Mucosa of stomach (tissue), 1 donor: ENCODE measurements at regions not wholly inside any gene's neighbourhood (a gene's known extent, or its start where the extent isn't known, plus 50 kb on each side); places are given as distances from the start of the nearest gene placed in this dataset.

Source experiments
- H3K27me3 ChIP-seq: one replicate; pipeline ENCODE4 v1.7.0; 2013; ENCODE audit warnings: mild to moderate bottlenecking, low read length; ENCODE audit not compliant: control insufficient read depth, insufficient read depth
- H3K36me3 ChIP-seq: one replicate; pipeline ENCODE4 v1.7.0; 2013; ENCODE audit warnings: low read length; ENCODE audit not compliant: control insufficient read depth, insufficient read depth
- H3K4me1 ChIP-seq: one replicate; pipeline ENCODE4 v1.7.0; 2013; ENCODE audit warnings: mild to moderate bottlenecking, low read length; ENCODE audit not compliant: control insufficient read depth, insufficient read depth
- H3K4me3 ChIP-seq: one replicate; pipeline ENCODE4 v1.7.0; 2013; ENCODE audit warnings: low read length
- H3K9ac ChIP-seq: one replicate; pipeline ENCODE4 v1.7.0; 2013; ENCODE audit warnings: mild to moderate bottlenecking, low read length, moderate library complexity
- H3K9me3 ChIP-seq: one replicate; pipeline ENCODE4 v1.7.0; 2013; ENCODE audit warnings: mild to moderate bottlenecking, low read length, moderate library complexity; ENCODE audit not compliant: control insufficient read depth
- donor health status: Pancreatic carcinoma.

- Histone ChIP-seq H3K9ac (no peak overlapping the region), H3K4me1 (no peaks in the 10 kb centered on the region), H3K9me3 (no peaks in the 10 kb centered on the region), H3K36me3 (no peaks in the 10 kb centered on the region), H3K4me3 (no peak overlapping the region), H3K27me3 (peaks cover 18% of the 10 kb centered on the region)
These were observed 1251.9 kb downstream of the BRD1 start for GRCh38 chr22:48575618-48576332.

GRCh38 chr22:48574776-48575617, 1252.7 kb downstream of the BRD1 start:
- Histone ChIP-seq H3K4me3 (no peak overlapping the region), H3K4me1 (no peaks in the 10 kb centered on the region), H3K27me3 (peaks cover 18% of the 10 kb centered on the region), H3K36me3 (no peaks in the 10 kb centered on the region), H3K9ac (no peak overlapping the region), H3K9me3 (no peaks in the 10 kb centered on the region)

GRCh38 chr22:48573766-48574165, 1253.9 kb downstream of the BRD1 start:
- no peaks in the 10 kb centered on the region for H3K9me3 ChIP-seq
- H3K36me3 ChIP-seq, result no peaks in the 10 kb centered on the region
- H3K9ac ChIP-seq, result no peak overlapping the region
- H3K4me3 ChIP-seq, result no peak overlapping the region
- H3K4me1 ChIP-seq, result no peaks in the 10 kb centered on the region
- H3K27me3 ChIP-seq, result peaks cover 18% of the 10 kb centered on the region

- H3K36me3 ChIP-seq, result no peaks in the 10 kb centered on the region
- H3K27me3 ChIP-seq, result peaks cover 18% of the 10 kb centered on the region
- no peaks in the 10 kb centered on the region for H3K9me3 ChIP-seq
- H3K4me1 ChIP-seq, result no peaks in the 10 kb centered on the region
- no peak overlapping the region for H3K4me3 ChIP-seq
- no peak overlapping the region for H3K9ac ChIP-seq
These were observed 1254.7 kb downstream of the BRD1 start for GRCh38 chr22:48572951-48573350.

GRCh38 chr22:48570912-48571311, 1256.8 kb downstream of the BRD1 start:
- Histone ChIP-seq H3K4me1 (no peaks in the 10 kb centered on the region), H3K36me3 (no peaks in the 10 kb centered on the region), H3K9ac (no peak overlapping the region), H3K9me3 (no peaks in the 10 kb centered on the region), H3K4me3 (no peak overlapping the region), H3K27me3 (peaks cover 12% of the 10 kb centered on the region)

GRCh38 chr22:48569476-48570233, 1258.0 kb downstream of the BRD1 start:
- no peaks in the 10 kb centered on the region for H3K9me3 ChIP-seq
- H3K4me3 ChIP-seq, result no peak overlapping the region
- peaks cover 8% of the 10 kb centered on the region for H3K27me3 ChIP-seq
- H3K4me1 ChIP-seq, result no peaks in the 10 kb centered on the region
- no peak overlapping the region for H3K9ac ChIP-seq
- H3K36me3 ChIP-seq, result no peaks in the 10 kb centered on the region

GRCh38 chr22:48568736-48569330, 1258.8 kb downstream of the BRD1 start:
- H3K4me1 ChIP-seq, result no peaks in the 10 kb centered on the region
- H3K27me3 ChIP-seq, result peaks cover 2% of the 10 kb centered on the region
- no peaks in the 10 kb centered on the region for H3K36me3 ChIP-seq
- no peaks in the 10 kb centered on the region for H3K9me3 ChIP-seq
- no peak overlapping the region for H3K4me3 ChIP-seq
- H3K9ac ChIP-seq, result no peak overlapping the region

GRCh38 chr22:48567213-48567975, 1260.3 kb downstream of the BRD1 start:
- Histone ChIP-seq H3K4me3 (no peak overlapping the region), H3K36me3 (no peaks in the 10 kb centered on the region), H3K9ac (no peak overlapping the region), H3K27me3 (peaks cover 2% of the 10 kb centered on the region), H3K9me3 (no peaks in the 10 kb centered on the region), H3K4me1 (no peaks in the 10 kb centered on the region)

GRCh38 chr22:48566741-48567140, 1260.9 kb downstream of the BRD1 start:
- Histone ChIP-seq H3K9ac (no peak overlapping the region), H3K4me3 (no peak overlapping the region), H3K4me1 (no peaks in the 10 kb centered on the region), H3K9me3 (no peaks in the 10 kb centered on the region), H3K27me3 (peaks cover 2% of the 10 kb centered on the region), H3K36me3 (no peaks in the 10 kb centered on the region)

- no peaks in the 10 kb centered on the region for H3K36me3 ChIP-seq
- peaks cover 2% of the 10 kb centered on the region for H3K27me3 ChIP-seq
- no peaks in the 10 kb centered on the region for H3K9me3 ChIP-seq
- no peak overlapping the region for H3K4me3 ChIP-seq
- H3K4me1 ChIP-seq, result no peaks in the 10 kb centered on the region
- no peak overlapping the region for H3K9ac ChIP-seq
These were observed 1261.7 kb downstream of the BRD1 start for GRCh38 chr22:48565901-48566501.

GRCh38 chr22:48564995-48565394, 1262.7 kb downstream of the BRD1 start:
- Histone ChIP-seq H3K9me3 (no peaks in the 10 kb centered on the region), H3K4me3 (no peak overlapping the region), H3K27me3 (peaks cover 2% of the 10 kb centered on the region), H3K4me1 (no peaks in the 10 kb centered on the region), H3K9ac (no peak overlapping the region), H3K36me3 (no peaks in the 10 kb centered on the region)
